Mucosa of descending colon (tissue), 3 donors: ENCODE measurements at regions not wholly inside any gene's neighbourhood (a gene's known extent, or its start where the extent isn't known, plus 50 kb on each side); places are given as distances from the start of the nearest gene placed in this dataset.
A peak's percentile ranks its signal among the peaks of the same experiment; 100 is the strongest.

Experiments used
- ATAC-seq: fragments of 200-7000 bp; cut with Tn5 transposase; one replicate; pipeline ENCODE4 v1.9.1; 2020; ENCODE audit warnings: mild to moderate bottlenecking, moderate library complexity
- DNase-seq, 3 donors: peaks; one replicate each; pipeline ENCODE4 v3.0.0-alpha.2; 2020
- H3K36me3 ChIP-seq: fragments of 200-600 bp; one replicate; pipeline ENCODE4 v1.8.0; 2021; ENCODE audit warnings: low read depth, mild to moderate bottlenecking
- H3K4me1 ChIP-seq: fragments of 200-600 bp; one replicate; pipeline ENCODE4 v1.8.0; 2021; ENCODE audit warnings: low read depth, mild to moderate bottlenecking
- H3K4me3 ChIP-seq: fragments of 200-600 bp; one replicate; pipeline ENCODE4 v1.8.0; 2021; ENCODE audit warnings: mild to moderate bottlenecking
- H3K9me3 ChIP-seq: fragments of 200-600 bp; one replicate; pipeline ENCODE4 v1.8.0; 2021; ENCODE audit warnings: mild to moderate bottlenecking
- intact Hi-C, 2 donors: fragments of 100-400 bp; cut with DNase I in 1 of 2; cut with micrococcal nuclease in 1 of 2; formaldehyde crosslinking; loops; one replicate each; pipeline versions ENCODE4 v1.11.0 to v1.11.1; 2022; cut with DNase I, micrococcal nuclease
- TF ChIP-seq, protein P1 (sequence below): fragments of 200-600 bp; IDR thresholded peaks from one replicate; pipeline ENCODE4 v1.8.0; 2022; ENCODE audit warnings: antibody characterized with exemption, mild to moderate bottlenecking
- donor health status: DM: no; HTN: no; CAD: no; lungs with moderate emphysema.
- donor health status: DM: no; HTN: no; CAD: no.
- donor health status: DM: no; HTN: yes; CAD: no.

DNA sequence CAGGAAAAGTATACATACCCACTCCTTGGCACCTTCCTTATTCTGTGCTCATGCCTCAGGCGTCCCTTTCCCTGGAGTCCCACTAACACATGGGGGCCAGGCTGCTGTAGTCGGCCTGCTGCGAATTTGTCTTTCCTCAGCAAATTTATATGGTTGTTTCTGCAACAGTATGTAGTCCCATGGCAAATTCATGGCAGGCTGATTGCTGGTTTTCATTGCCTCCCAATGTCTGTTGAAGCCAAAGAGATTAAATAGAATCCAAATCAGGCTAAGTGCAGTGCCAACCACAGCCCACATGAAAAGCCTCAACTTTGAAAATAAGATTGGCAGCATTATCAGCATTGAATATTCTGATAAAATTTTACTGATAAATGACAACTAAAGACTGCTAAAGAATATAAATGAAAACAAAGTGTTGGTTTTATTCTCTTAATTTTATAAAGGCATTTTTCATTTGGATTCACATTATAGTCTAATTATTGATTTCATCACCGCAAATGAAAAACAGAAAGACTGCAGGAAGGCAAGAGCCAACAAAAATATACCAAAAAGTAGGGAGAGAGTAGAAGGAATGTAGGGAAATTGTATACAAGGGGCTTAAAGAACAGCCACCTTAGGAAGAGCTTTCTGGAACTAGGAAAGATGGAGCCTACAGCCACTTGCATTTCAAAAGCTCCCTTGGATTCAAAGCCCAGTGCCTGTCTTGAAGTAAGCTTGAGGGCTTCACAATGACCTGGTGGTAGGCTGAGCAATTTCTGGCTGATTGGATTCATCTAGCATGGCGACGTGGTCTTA lies 283.7 kb upstream of the MMADHC start:
- no peak overlapping the region for H3K4me3 ChIP-seq
- H3K36me3 ChIP-seq = no peaks in the 10 kb centered on the region
- ATAC-seq (no peak), DNase-seq (no peak)
- no peaks in the 10 kb centered on the region for H3K9me3 ChIP-seq
- TF ChIP-seq, protein P1, sequence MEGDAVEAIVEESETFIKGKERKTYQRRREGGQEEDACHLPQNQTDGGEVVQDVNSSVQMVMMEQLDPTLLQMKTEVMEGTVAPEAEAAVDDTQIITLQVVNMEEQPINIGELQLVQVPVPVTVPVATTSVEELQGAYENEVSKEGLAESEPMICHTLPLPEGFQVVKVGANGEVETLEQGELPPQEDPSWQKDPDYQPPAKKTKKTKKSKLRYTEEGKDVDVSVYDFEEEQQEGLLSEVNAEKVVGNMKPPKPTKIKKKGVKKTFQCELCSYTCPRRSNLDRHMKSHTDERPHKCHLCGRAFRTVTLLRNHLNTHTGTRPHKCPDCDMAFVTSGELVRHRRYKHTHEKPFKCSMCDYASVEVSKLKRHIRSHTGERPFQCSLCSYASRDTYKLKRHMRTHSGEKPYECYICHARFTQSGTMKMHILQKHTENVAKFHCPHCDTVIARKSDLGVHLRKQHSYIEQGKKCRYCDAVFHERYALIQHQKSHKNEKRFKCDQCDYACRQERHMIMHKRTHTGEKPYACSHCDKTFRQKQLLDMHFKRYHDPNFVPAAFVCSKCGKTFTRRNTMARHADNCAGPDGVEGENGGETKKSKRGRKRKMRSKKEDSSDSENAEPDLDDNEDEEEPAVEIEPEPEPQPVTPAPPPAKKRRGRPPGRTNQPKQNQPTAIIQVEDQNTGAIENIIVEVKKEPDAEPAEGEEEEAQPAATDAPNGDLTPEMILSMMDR = no peak
- intact Hi-C loops = no loop called here
- no peaks in the 10 kb centered on the region for H3K4me1 ChIP-seq

DNA sequence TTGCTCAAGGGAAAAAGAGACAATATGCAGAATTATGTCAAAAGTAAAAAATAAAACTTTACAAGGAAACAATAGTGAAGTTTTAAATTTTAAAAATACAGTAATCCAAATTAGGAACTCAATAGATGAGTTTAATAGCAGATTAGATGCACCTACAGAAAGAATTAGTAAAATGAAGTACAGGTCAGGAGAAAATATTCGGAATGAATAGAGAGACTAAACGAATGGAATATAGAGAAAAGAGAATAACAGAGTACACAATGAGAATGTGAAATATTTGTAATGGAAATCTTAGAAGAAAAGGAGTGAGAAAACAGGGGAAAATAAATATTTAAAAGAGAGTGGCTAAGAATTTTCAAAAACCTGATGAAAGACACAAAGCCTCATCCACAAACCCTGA lies 275.7 kb upstream of the MMADHC start:
- TF ChIP-seq, protein P1 = no peak
- ATAC-seq (no peak), DNase-seq (no peak)
- no peaks in the 10 kb centered on the region for H3K9me3 ChIP-seq
- H3K4me1 ChIP-seq = no peaks in the 10 kb centered on the region
- intact Hi-C loops = no loop called here
- no peak overlapping the region for H3K4me3 ChIP-seq
- no peaks in the 10 kb centered on the region for H3K36me3 ChIP-seq

DNA sequence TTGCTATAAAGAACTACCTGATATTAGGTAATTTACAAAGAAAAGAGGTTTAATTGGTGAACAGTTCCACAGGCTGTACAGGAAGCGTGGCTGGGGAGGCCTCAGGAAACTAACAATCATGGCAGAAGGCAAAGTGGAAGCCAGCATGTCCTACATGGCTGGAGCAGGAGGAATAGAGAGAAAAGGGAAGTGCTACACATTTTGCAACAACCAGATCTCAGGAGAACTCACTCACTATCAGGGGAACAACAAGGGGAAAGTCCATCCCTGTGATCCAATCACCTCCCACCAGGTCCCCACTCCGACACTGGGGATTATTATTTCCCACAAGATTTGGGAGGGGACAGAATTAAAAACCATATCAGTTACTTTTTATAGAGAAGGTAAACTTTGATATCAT lies 273.5 kb upstream of the MMADHC start:
- no peak overlapping the region for H3K4me3 ChIP-seq
- TF ChIP-seq, protein P1 = no peak
- no peaks in the 10 kb centered on the region for H3K4me1 ChIP-seq
- intact Hi-C loops = no loop called here
- DNase-seq (no peak), ATAC-seq (no peak)
- no peaks in the 10 kb centered on the region for H3K36me3 ChIP-seq
- no peaks in the 10 kb centered on the region for H3K9me3 ChIP-seq

DNA sequence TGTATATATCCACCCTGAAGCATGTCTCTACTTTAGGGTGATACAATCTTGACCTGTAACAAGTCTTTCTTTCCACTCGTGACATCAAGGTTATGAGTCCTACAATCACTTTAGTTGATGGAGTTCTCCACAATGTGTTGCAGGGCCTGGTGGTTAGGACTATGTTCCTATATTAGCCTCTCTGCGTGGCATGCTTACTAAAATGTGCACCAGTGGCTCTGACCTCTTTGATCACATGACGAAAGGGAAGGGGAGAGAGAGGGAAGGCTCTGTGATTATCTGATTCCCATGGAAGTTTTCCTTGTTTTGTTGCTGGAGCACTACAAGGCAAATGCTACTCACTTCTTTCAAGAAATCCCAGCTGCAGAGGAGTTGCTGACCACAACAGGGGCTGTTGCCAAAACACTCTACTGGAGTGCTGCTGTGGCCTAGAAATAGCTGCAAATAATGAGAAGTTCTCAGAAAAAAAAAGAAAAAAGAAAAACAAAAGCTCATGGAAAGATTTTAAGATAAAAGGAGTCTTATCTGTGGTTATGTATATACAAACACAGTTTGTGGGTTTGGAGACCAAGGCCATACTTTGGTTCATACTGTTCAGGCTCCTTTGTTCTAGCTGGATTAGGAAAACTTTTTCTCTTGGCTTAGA lies 272.8 kb upstream of the MMADHC start:
- Histone ChIP-seq H3K9me3 (no peaks in the 10 kb centered on the region), H3K36me3 (no peaks in the 10 kb centered on the region), H3K4me1 (no peaks in the 10 kb centered on the region), H3K4me3 (no peak overlapping the region)
- DNase-seq (peak in 1 of 3 donors; percentile 32), ATAC-seq (peak; percentile 33)
- intact Hi-C loops = no loop called here
- TF ChIP-seq, protein P1 = no peak

DNA sequence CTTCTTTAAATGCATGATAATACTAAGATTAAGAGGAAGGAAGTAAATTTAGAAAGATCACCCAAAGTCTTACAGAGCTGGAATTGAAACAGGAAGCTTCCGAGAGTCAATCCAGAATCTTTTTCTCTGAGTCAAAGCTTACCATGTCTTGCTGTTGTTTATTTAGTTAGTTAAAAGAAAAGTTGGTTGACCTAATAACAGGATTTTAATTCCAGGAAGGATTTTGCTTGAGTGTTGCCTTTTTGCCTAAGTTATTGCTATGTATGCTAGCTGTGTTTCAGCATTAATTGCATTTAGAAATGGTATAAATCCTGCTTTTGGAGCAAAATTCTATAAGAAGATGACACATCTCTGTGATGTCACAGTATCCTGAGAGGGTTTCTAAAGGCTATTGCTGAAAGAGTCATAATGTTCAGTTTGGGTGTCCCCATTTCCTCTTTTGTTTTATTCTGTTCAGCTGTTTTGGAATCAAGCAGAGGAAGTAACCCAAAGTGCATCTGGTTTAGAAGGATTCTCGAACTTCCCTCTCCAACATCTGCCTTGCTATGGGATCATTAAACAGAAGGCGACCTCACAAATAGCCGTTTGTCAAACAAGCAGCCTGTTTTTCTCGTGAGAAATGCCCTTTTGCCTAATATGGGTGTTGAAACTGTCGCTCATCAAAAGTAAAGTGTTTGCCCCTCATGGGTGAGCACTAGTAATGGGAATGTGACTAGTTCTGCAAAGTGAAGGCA lies 271.5 kb upstream of the MMADHC start:
- H3K36me3 ChIP-seq = no peaks in the 10 kb centered on the region
- ATAC-seq (no peak), DNase-seq (peak in 1 of 3 donors; percentile 2)
- H3K4me3 ChIP-seq = no peak overlapping the region
- intact Hi-C loops = no loop called here
- no peaks in the 10 kb centered on the region for H3K9me3 ChIP-seq
- TF ChIP-seq, protein P1 = no peak
- H3K4me1 ChIP-seq = no peaks in the 10 kb centered on the region
